H1 (cell line): ENCODE measurements at regions not wholly inside any gene's neighbourhood (a gene's known extent, or its start where the extent isn't known, plus 50 kb on each side); places are given as distances from the start of the nearest gene placed in this dataset.

ENCODE experiments used
- CTCF ChIA-PET: fragments of 300-600 bp; sonication (Branson Sonifier 250); formaldehyde crosslinking; loops from one replicate; lab custom pipeline; 2021; ENCODE audit not compliant: partially characterized antibody; lab: Charles Lee
- POLR2A ChIA-PET: fragments of 300-600 bp; sonication (Branson Sonifier 250); formaldehyde crosslinking; loops from one replicate; lab custom pipeline; 2021; ENCODE audit warnings: inconsistent platforms; ENCODE audit not compliant: partially characterized antibody; lab: Charles Lee
- DNase-seq, 2 experiments: peaks; one replicate each; pipeline versions ENCODE4 v3.0.0 to v3.0.0-alpha.2; 2010 to 2022; ENCODE audit warnings: low spot score in 2 of 2, low read depth in 1 of 2, mixed read lengths in 1 of 2
- FAIRE-seq: peaks from 2 replicates; lab custom pipeline; 2011; peaks lifted over from hg19 to GRCh38; lab: Jason Lieb, UNC
- H2AFZ ChIP-seq: 2 replicates; pipeline ENCODE4 v1.8.1; 2012; ENCODE audit warnings: low read length, inconsistent platforms
- H2AK5ac ChIP-seq: 2 replicates; pipeline ENCODE4 v1.6.1; 2013; ENCODE audit warnings: low read depth, low read length
- H2BK120ac ChIP-seq: replicated peaks from 2 replicates; pipeline ENCODE3; 2013; ENCODE audit warnings: low read depth, low read length, inconsistent platforms
- H2BK12ac ChIP-seq: 2 replicates; pipeline ENCODE4 v1.6.1; 2013; ENCODE audit warnings: low read depth, low read length
- H2BK15ac ChIP-seq: 2 replicates; pipeline ENCODE4 v1.6.1; 2013; ENCODE audit warnings: low read length
- H2BK20ac ChIP-seq: 2 replicates; pipeline ENCODE4 v1.6.1; 2013; ENCODE audit warnings: low read length
- H2BK5ac ChIP-seq: 2 replicates; pipeline ENCODE4 v1.6.1; 2013; ENCODE audit warnings: low read depth, low read length
- H3K14ac ChIP-seq: 2 replicates; pipeline ENCODE4 v1.6.1; 2013; ENCODE audit warnings: inconsistent platforms; ENCODE audit not compliant: insufficient read length
- H3K18ac ChIP-seq: 2 replicates; pipeline ENCODE4 v1.6.1; 2013; ENCODE audit warnings: low read length; ENCODE audit errors: extremely low read depth
- H3K23ac ChIP-seq: 2 replicates; pipeline ENCODE4 v1.6.1; 2013; ENCODE audit warnings: inconsistent platforms; ENCODE audit not compliant: insufficient read length
- H3K23me2 ChIP-seq: 2 replicates; pipeline ENCODE4 v1.6.1; 2013; ENCODE audit warnings: low read depth, low read length
- H3K27ac ChIP-seq: 2 replicates; pipeline ENCODE4 v1.6.1; 2011; ENCODE audit warnings: low read depth, low read length, inconsistent platforms
- H3K27me3 ChIP-seq, 4 experiments: replicated peaks in 1 of 4; 1 replicate in 1 of 4; 2 replicates in 3 of 4; pipeline versions ENCODE4 v1.6.1 to v1.8.1; 2011 to 2013; ENCODE audit warnings: low read length in 3 of 4, mild to moderate bottlenecking in 3 of 4, inconsistent platforms in 2 of 4, mixed read lengths in 2 of 4, moderate library complexity in 1 of 4; ENCODE audit not compliant: control insufficient read depth in 3 of 4, insufficient read depth in 3 of 4; ENCODE audit errors: extremely low read depth in 1 of 4
- H3K36me3 ChIP-seq, 4 experiments: 2 replicates each; pipeline versions ENCODE4 v1.6.1 to v1.8.1; 2011 to 2013; ENCODE audit warnings: mild to moderate bottlenecking in 4 of 4, low read length in 3 of 4, moderate library complexity in 2 of 4, control low read depth in 1 of 4, inconsistent platforms in 1 of 4; ENCODE audit not compliant: insufficient read depth in 4 of 4, control insufficient read depth in 2 of 4
- H3K4ac ChIP-seq: replicated peaks from 2 replicates; pipeline ENCODE3; 2013; ENCODE audit warnings: low read length, low read depth, mixed read lengths, inconsistent platforms; ENCODE audit not compliant: insufficient read length
- H3K4me1 ChIP-seq, 4 experiments: replicated peaks in 1 of 4; 1 replicate in 1 of 4; 2 replicates in 3 of 4; pipeline versions ENCODE4 v1.6.1 to v1.8.1; 2011 to 2013; ENCODE audit warnings: low read length in 3 of 4, inconsistent platforms in 2 of 4, mixed read lengths in 1 of 4; ENCODE audit not compliant: insufficient read depth in 4 of 4, control insufficient read depth in 3 of 4
- H3K4me2 ChIP-seq, 2 experiments: 2 replicates each; pipeline versions ENCODE4 v1.6.1 to v1.8.1; 2011 to 2013; ENCODE audit warnings: low read depth in 2 of 2, low read length in 2 of 2, control low read depth in 1 of 2, inconsistent platforms in 1 of 2, mild to moderate bottlenecking in 1 of 2; ENCODE audit not compliant: insufficient read depth in 1 of 2
- H3K4me3 ChIP-seq, 4 experiments: fragments of 200-600, 300-600 bp in 1 of 4; sonication (generic), shearing (Covaris generic), sonication (Bioruptor Twin) in 1 of 4; 2 replicates each; pipeline versions ENCODE4 v1.5.1 to v1.8.1; 2011 to 2016; ENCODE audit warnings: low read length in 4 of 4, low read depth in 3 of 4, control low read depth in 2 of 4, inconsistent platforms in 2 of 4, mild to moderate bottlenecking in 2 of 4, mixed read lengths in 1 of 4, moderate library complexity in 1 of 4; ENCODE audit not compliant: insufficient read depth in 2 of 4; ENCODE audit errors: extremely low read depth in 1 of 4
- H3K56ac ChIP-seq: replicated peaks from 2 replicates; pipeline ENCODE3; 2013; ENCODE audit warnings: low read depth, mild to moderate bottlenecking, mixed read lengths, low read length, inconsistent platforms; ENCODE audit not compliant: insufficient read length
- H3K79me1 ChIP-seq: 2 replicates; pipeline ENCODE4 v1.6.1; 2013; ENCODE audit warnings: low read depth, low read length, control low read depth
- H3K79me2 ChIP-seq, 2 experiments: 2 replicates each; pipeline versions ENCODE4 v1.6.1 to v1.8.1; 2012 to 2013; ENCODE audit warnings: low read length in 2 of 2, mild to moderate bottlenecking in 2 of 2, inconsistent platforms in 1 of 2; ENCODE audit not compliant: insufficient read depth in 2 of 2, control insufficient read depth in 1 of 2
- H3K9ac ChIP-seq, 4 experiments: replicated peaks in 1 of 4; 1 replicate in 1 of 4; 2 replicates in 3 of 4; pipeline versions ENCODE4 v1.6.1 to v1.8.1; 2011 to 2013; ENCODE audit warnings: low read depth in 3 of 4, low read length in 3 of 4, control low read depth in 2 of 4, mild to moderate bottlenecking in 2 of 4, moderate library complexity in 2 of 4, inconsistent platforms in 1 of 4; ENCODE audit errors: extremely low read depth in 1 of 4
- H3K9me3 ChIP-seq, 2 experiments: 2 replicates each; pipeline versions ENCODE4 v1.6.1 to v1.8.1; 2012 to 2013; ENCODE audit warnings: mild to moderate bottlenecking in 2 of 2, moderate library complexity in 2 of 2, control low read depth in 1 of 2, inconsistent platforms in 1 of 2, low read depth in 1 of 2, low read length in 1 of 2, mixed read lengths in 1 of 2; ENCODE audit not compliant: insufficient read depth in 2 of 2
- H4K20me1 ChIP-seq, 2 experiments: replicated peaks in 1 of 2; 2 replicates each; pipeline versions ENCODE3 to v1.8.1; 2011 to 2013; ENCODE audit warnings: inconsistent platforms in 2 of 2, low read length in 2 of 2, mild to moderate bottlenecking in 1 of 2; ENCODE audit not compliant: insufficient read depth in 2 of 2, control insufficient read depth in 1 of 2
- H4K5ac ChIP-seq: 2 replicates; pipeline ENCODE4 v1.6.1; 2013; ENCODE audit warnings: low read length, low read depth, mixed read lengths, inconsistent platforms; ENCODE audit not compliant: insufficient read length
- H4K8ac ChIP-seq: 2 replicates; pipeline ENCODE4 v1.8.0; 2013; ENCODE audit warnings: mild to moderate bottlenecking, moderate library complexity, low read length, inconsistent platforms; ENCODE audit not compliant: insufficient read depth; ENCODE audit errors: extremely low read depth
- H4K91ac ChIP-seq: replicated peaks from 2 replicates; pipeline ENCODE3; 2013; ENCODE audit warnings: low read length, mixed read lengths, inconsistent platforms; ENCODE audit not compliant: insufficient read length
- CBX5 ChIP-seq: fragments of 300-800, 300-1000 bp; sonication (generic); IDR thresholded peaks from 2 replicates; pipeline ENCODE4 v1.7.1; 2016; ENCODE audit warnings: antibody characterized with exemption, low read length, low read depth
- SAP30 ChIP-seq: fragments of 300-600 bp; sonication (generic); IDR thresholded peaks from 2 replicates; pipeline ENCODE4 v1.7.1; 2012; ENCODE audit warnings: low read length, moderate library complexity, mild to moderate bottlenecking, inconsistent platforms; ENCODE audit not compliant: insufficient read depth, insufficient replicate concordance
- WGBS, 2 experiments: shearing (Covaris generic) in 1 of 2; methylation state at CpG; one replicate each; pipeline versions ENCODE4 v1.1.6 to v1.1.7; 2013 to 2015; ENCODE audit warnings: low lambda C conversion rate in 2 of 2, mixed read lengths in 2 of 2, inconsistent platforms in 1 of 2, low coverage in 1 of 2, missing lambda C conversion rate in 1 of 2; ENCODE audit not compliant: insufficient replicate concordance in 2 of 2, insufficient coverage in 1 of 2, insufficient read length in 1 of 2; ENCODE audit errors: extremely low coverage in 1 of 2, missing lambda C conversion rate in 1 of 2; 5-methylcytosine and 5-hydroxymethylcytosine counted together

- Histone ChIP-seq H3K79me1 (no peaks in the 10 kb centered on the region), H3K4me3 (no peak overlapping the region), H2BK15ac (no peak overlapping the region), H3K9me3 (no peaks in the 10 kb centered on the region), H2AK5ac (no peak overlapping the region), H3K4me2 (no peak overlapping the region), H3K14ac (no peak overlapping the region), H4K20me1 (no peaks in the 10 kb centered on the region), H3K9ac (no peak overlapping the region), H2BK120ac (no peak overlapping the region), H3K27ac (no peak overlapping the region), H3K36me3 (no peaks in the 10 kb centered on the region), H2BK5ac (no peak overlapping the region), H2AFZ (peak overlapping the region; percentile 20; the same call in 1 of the 2 replicates), H3K56ac (no peak overlapping the region), H2BK12ac (no peak overlapping the region), H3K27me3 (no peaks in the 10 kb centered on the region), H2BK20ac (no peak overlapping the region), H3K4me1 (peaks cover 0 to 11% (median 9%) of the 10 kb centered on the region in 4 experiments; a peak in 5 of 7 replicates), H3K79me2 (no peaks in the 10 kb centered on the region), H3K4ac (no peak overlapping the region), H3K18ac (no peak overlapping the region), H4K8ac (no peak overlapping the region), H3K23ac (no peak overlapping the region), H4K91ac (no peak overlapping the region), H3K23me2 (no peaks in the 10 kb centered on the region), H4K5ac (no peak overlapping the region)
- ChIA-PET POLR2A (interaction anchor here (0.8 to 1.6 kb wide), 3 partner anchors 9 to 47 kb away, joined by 3 to 4 read pairs (median 4); no protein-coding TSS in a partner anchor), CTCF (interaction anchor here (0.8 to 1.8 kb wide), 6 partner anchors 10 to 205 kb away, joined by 3 to 6 read pairs (median 4); no protein-coding TSS in a partner anchor)
- DNase-seq: no peak
- FAIRE-seq: no peak
- 83% methylated on average over 3 of the region's 3 CpGs; no CpG with 5 or more reads in 1 of the 2 experiments for WGBS, 2 experiments
- TF ChIP-seq CBX5 (no peak), SAP30 (no peak)
These were observed 192.4 kb upstream of the ZNF217 start for GRCh38 chr20:53786071-53786444.
